ENCODE measurements at regions not wholly inside any gene's neighbourhood (a gene's known extent, or its start where the extent isn't known, plus 50 kb on each side); places are given as distances from the start of the nearest gene placed in this dataset.
A peak's percentile ranks its signal among the peaks of the same experiment; 100 is the strongest.

- Histone ChIP-seq H3K9me3 (peaks cover 0 to 5% (median 1%) of the 10 kb centered on the region in 4 donors), H3K27ac (no peak overlapping the region), H3K4me3 (no peak overlapping the region), H3K27me3 (no peaks in the 10 kb centered on the region), H3K36me3 (no peaks in the 10 kb centered on the region), H3K4me1 (peaks cover 0 to 3% (median 0%) of the 10 kb centered on the region in 4 donors)
- no peak for TF ChIP-seq POLR2A (IDR thresholded peaks at IDR 0.05)
- no peak for TF ChIP-seq EP300 (IDR thresholded peaks at IDR 0.05)
- TF ChIP-seq POLR2AphosphoS5 (IDR thresholded peaks at IDR 0.05): peak in 1 of 4 donors; percentile 16
- TF ChIP-seq CTCF (IDR thresholded peaks at IDR 0.05): peak; percentile 16 to 58 (median 48)
- WGBS, 2 donors: 36 to 46% methylated on average over 7 of the region's 7 CpGs
- intact Hi-C loops (cut with DNase I): loop anchor here (5.0 kb wide), 1 partner anchor 455 kb away; no protein-coding TSS in a partner anchor
- no peak for DNase-seq
These were observed 318.1 kb downstream of the AEBP2 start for GRCh38 chr12:19757317-19757877.

- no peak for TF ChIP-seq EP300 (IDR thresholded peaks at IDR 0.05)
- no peak for TF ChIP-seq POLR2A (IDR thresholded peaks at IDR 0.05)
- no peak for TF ChIP-seq POLR2AphosphoS5 (IDR thresholded peaks at IDR 0.05)
- no peak for TF ChIP-seq CTCF (IDR thresholded peaks at IDR 0.05)
- Histone ChIP-seq H3K4me3 (no peak overlapping the region), H3K4me1 (peaks cover 0 to 4% (median 2%) of the 10 kb centered on the region in 4 donors), H3K27me3 (no peaks in the 10 kb centered on the region), H3K9me3 (no peaks in the 10 kb centered on the region), H3K36me3 (no peaks in the 10 kb centered on the region), H3K27ac (no peak overlapping the region)
- DNase-seq: no peak
- intact Hi-C loops (cut with DNase I): loop anchor here (5.0 kb wide), 1 partner anchor 453 kb away; no protein-coding TSS in a partner anchor
These were observed 319.9 kb downstream of the AEBP2 start for GRCh38 chr12:19759227-19759626.

GRCh38 chr12:19760611-19761010 lies 321.3 kb downstream of the AEBP2 start:
- no peak for TF ChIP-seq CTCF (IDR thresholded peaks at IDR 0.05)
- no peak for TF ChIP-seq POLR2AphosphoS5 (IDR thresholded peaks at IDR 0.05)
- TF ChIP-seq EP300 (IDR thresholded peaks at IDR 0.05): no peak
- TF ChIP-seq POLR2A (IDR thresholded peaks at IDR 0.05): no peak
- H3K9me3 ChIP-seq: no peaks in the 10 kb centered on the region
- WGBS, 2 donors: 81 to 84% methylated on average over 2 of the region's 2 CpGs
- no peak overlapping the region for H3K27ac ChIP-seq
- H3K4me3 ChIP-seq: no peak overlapping the region
- intact Hi-C loops (cut with DNase I): no loop called here
- no peaks in the 10 kb centered on the region for H3K27me3 ChIP-seq
- DNase-seq: no peak
- H3K4me1 ChIP-seq: peaks cover 0 to 4% (median 2%) of the 10 kb centered on the region in 4 donors
- no peaks in the 10 kb centered on the region for H3K36me3 ChIP-seq

GRCh38 chr12:19761463-19761862 lies 322.2 kb downstream of the AEBP2 start:
- Histone ChIP-seq H3K27ac (no peak overlapping the region), H3K9me3 (no peaks in the 10 kb centered on the region), H3K4me3 (no peak overlapping the region), H3K27me3 (no peaks in the 10 kb centered on the region), H3K36me3 (no peaks in the 10 kb centered on the region), H3K4me1 (peaks cover 0 to 4% (median 2%) of the 10 kb centered on the region in 4 donors)
- intact Hi-C loops (cut with DNase I): no loop called here
- no peak for DNase-seq
- TF ChIP-seq POLR2AphosphoS5 (IDR thresholded peaks at IDR 0.05) (no peak), POLR2A (IDR thresholded peaks at IDR 0.05) (no peak), EP300 (IDR thresholded peaks at IDR 0.05) (no peak), CTCF (IDR thresholded peaks at IDR 0.05) (no peak)
- 88 to 91% methylated on average over 1 of the region's 1 CpG for WGBS, 2 donors

GRCh38 chr12:19763488-19763887 lies 324.2 kb downstream of the AEBP2 start:
- Histone ChIP-seq H3K36me3 (no peaks in the 10 kb centered on the region), H3K4me3 (no peak overlapping the region), H3K27ac (no peak overlapping the region), H3K9me3 (no peaks in the 10 kb centered on the region), H3K27me3 (no peaks in the 10 kb centered on the region), H3K4me1 (peaks cover 0 to 4% (median 2%) of the 10 kb centered on the region in 4 donors)
- DNase-seq: no peak
- intact Hi-C loops (cut with DNase I): no loop called here
- WGBS, 2 donors: 95 to 97% methylated on average over 1 of the region's 1 CpG
- TF ChIP-seq POLR2A (IDR thresholded peaks at IDR 0.05): no peak
- TF ChIP-seq POLR2AphosphoS5 (IDR thresholded peaks at IDR 0.05): no peak
- TF ChIP-seq CTCF (IDR thresholded peaks at IDR 0.05): no peak
- no peak for TF ChIP-seq EP300 (IDR thresholded peaks at IDR 0.05)

Measured in sigmoid colon (tissue), 6 donors.